ENCODE measurements at regions not wholly inside any gene's neighbourhood (a gene's known extent, or its start where the extent isn't known, plus 50 kb on each side); places are given as distances from the start of the nearest gene placed in this dataset.

DNA sequence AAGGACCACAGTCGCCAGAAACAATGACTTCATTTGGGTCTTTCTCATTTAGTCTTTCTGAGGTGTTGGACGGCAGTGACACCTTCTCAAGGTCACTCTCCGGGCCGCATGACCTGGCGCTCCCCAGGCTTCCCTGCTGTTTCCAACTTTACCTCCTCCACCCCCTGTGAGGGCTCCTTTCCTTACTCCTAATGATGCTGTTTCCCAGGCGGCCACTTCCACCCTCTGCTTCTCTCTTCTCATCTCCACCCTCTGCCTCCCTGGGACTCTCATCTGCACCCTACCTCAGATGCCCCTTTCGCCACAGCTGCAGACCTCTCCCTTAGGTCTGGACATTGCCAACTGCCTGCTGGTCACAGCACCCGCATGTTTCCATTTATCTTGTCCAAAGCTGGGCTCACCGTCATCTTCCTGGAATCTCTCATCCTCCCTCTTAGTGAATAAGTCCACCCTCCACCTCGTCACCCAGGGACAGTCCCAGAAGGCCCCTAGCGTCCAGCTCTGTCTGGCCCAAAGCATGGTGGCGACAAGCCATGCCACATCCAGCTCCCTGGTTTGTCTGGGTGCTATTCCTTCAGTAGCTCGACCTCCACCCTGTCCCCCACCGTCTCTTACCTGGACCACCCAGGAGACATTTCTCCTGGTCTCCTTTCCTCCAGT is 113.8 kb downstream of the BUD13 start:
- DNase-seq = no peak
- Mint-ChIP-seq H3K4me1 (no peaks in the 10 kb centered on the region), H3K9me3 (peaks cover 6 to 29% (median 13%) of the 10 kb centered on the region in 7 donors), H3K27me3 (peaks cover 39 to 63% (median 53%) of the 10 kb centered on the region in 3 donors), H3K27ac (no peak overlapping the region), H3K4me3 (no peak overlapping the region), H3K36me3 (peaks cover 10 to 18% of the 10 kb centered on the region in 2 donors)
- ATAC-seq (ENCODE audit: low read depth in 2 of 2) = no peak

DNA sequence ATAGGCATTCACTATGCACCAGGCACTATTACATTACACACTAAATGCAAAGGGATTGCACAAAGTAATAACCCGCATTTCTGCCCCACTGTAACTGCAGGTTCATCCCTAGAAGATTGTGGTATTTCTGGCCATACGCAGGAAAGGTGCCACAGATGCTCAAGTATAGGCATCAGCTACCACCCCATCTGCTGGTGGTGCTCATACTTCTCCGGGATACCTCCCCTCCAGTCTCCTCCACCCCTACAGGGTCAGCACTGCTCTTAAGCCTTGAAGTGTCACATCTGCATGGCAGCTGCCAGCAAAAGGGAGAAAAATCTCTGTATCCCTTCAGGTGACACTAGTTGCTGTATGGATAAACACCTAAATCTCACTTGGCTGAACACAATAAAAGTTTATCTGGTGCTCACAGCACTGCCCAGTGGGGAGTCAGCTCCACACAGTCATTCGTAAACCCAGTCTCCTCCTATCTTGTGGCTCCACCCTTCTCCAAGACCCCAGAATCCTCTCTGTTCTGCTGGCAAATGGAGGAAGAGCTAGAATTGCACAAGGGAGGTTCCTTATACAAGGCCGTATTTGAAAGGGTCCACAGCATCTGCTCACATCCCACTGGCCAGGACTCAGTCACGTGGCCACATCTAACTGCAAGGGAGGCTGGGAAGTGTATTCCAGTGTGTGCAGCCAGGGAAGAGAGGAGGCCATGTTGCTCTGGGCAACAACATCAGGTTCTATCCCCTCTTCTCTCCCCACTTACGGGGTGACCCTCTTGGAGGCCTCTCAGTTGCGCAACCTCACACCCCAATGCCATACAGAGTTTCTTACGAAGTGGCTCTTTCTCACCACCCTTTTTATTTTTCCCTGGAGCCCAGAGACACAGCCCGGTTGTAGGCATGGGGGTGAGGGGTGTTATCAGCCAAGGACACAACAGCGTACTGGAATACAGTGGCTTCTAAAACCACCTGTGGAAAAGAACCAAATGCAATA is 114.7 kb downstream of the BUD13 start:
- ATAC-seq (ENCODE audit: low read depth in 2 of 2) = no peak
- no peaks in the 10 kb centered on the region for H3K4me1 Mint-ChIP-seq
- H3K9me3 Mint-ChIP-seq = peaks cover 7 to 20% (median 10%) of the 10 kb centered on the region in 7 donors
- peaks cover 5 to 11% of the 10 kb centered on the region in 2 donors for H3K36me3 Mint-ChIP-seq
- H3K27me3 Mint-ChIP-seq = peaks cover 39 to 62% (median 52%) of the 10 kb centered on the region in 3 donors
- no peak overlapping the region for H3K27ac Mint-ChIP-seq
- no peak overlapping the region for H3K4me3 Mint-ChIP-seq
- no peak for DNase-seq

DNA sequence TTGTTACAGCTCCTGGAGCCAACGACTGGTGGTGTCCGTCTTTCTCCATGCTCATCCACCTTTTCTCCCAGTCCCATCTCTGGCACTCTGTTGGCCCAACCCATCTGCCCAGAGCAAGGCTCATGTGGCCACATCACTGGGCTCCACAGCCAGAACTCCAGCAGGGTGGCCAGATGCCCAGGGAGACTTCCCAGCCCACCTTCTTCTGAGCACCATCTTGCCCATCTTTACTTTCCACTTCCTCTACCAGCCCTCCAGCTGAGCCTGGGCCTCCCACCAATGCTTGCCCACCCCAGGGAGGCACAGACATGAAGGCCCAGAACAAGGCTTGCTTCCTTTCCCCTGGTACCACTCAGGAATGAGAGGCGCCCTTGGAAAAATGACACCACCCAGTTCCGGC is 116.8 kb downstream of the BUD13 start:
- Mint-ChIP-seq H3K36me3 (peaks cover 5 to 9% of the 10 kb centered on the region in 2 donors), H3K9me3 (peaks cover 6 to 18% (median 10%) of the 10 kb centered on the region in 7 donors), H3K4me3 (no peak overlapping the region), H3K27me3 (peaks cover 29 to 51% (median 46%) of the 10 kb centered on the region in 3 donors), H3K27ac (no peak overlapping the region), H3K4me1 (no peaks in the 10 kb centered on the region)
- ATAC-seq (ENCODE audit: low read depth in 2 of 2) (no peak), DNase-seq (no peak)

DNA sequence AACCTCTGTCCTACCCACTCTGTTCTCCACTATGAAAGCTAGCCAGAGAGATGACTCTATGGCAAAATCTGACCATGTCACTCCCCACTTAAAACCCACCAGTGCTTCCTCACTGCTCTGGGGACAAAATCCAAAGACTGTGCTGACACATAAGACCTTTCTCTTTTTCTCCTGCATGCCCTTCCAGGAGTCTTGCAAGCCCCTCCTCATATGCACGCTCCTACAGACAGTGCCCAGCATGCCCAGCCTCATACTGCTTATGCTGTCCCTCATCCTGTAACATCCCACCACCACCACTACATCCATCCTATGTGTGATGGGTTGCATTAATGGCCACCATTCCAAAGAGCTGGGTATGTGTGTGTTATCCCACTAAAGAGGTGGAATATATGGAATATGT is 118.3 kb downstream of the BUD13 start:
- H3K27ac Mint-ChIP-seq = peak overlapping the region in 1 of 6 donors; percentile 34
- no peaks in the 10 kb centered on the region for H3K4me1 Mint-ChIP-seq
- H3K4me3 Mint-ChIP-seq = no peak overlapping the region
- DNase-seq (no peak), ATAC-seq (ENCODE audit: low read depth in 2 of 2) (no peak)
- peaks cover 27 to 40% (median 37%) of the 10 kb centered on the region in 3 donors for H3K27me3 Mint-ChIP-seq
- peaks cover 6 to 18% (median 10%) of the 10 kb centered on the region in 7 donors for H3K9me3 Mint-ChIP-seq
- H3K36me3 Mint-ChIP-seq = peaks cover 4 to 5% of the 10 kb centered on the region in 2 donors

DNA sequence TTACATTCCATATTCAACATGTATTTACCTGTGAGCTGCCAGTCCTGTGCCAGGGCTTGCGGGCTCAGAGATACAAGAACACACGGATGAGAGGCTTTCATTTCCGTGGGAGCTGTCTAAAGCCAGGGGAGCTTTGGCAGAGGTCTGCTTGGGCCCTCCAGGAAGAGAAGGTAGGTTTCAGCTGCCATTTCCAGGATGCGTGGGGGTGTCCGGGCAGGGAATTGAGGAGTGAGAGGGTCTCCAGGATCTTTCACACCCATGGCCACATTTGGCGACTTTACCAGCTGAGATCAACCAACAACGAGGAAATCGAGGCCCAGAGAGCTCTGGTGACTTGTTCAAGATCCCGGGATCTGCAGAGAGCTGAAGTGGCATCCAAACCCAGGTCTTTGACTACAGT is 119.6 kb downstream of the BUD13 start:
- Mint-ChIP-seq H3K4me1 (no peaks in the 10 kb centered on the region), H3K9me3 (peaks cover 6 to 18% (median 10%) of the 10 kb centered on the region in 7 donors), H3K36me3 (peaks cover 0 to 5% of the 10 kb centered on the region in 2 donors), H3K4me3 (no peak overlapping the region), H3K27ac (no peak overlapping the region), H3K27me3 (peaks cover 20 to 31% (median 24%) of the 10 kb centered on the region in 3 donors)
- DNase-seq (no peak), ATAC-seq (ENCODE audit: low read depth in 2 of 2) (no peak)

DNA sequence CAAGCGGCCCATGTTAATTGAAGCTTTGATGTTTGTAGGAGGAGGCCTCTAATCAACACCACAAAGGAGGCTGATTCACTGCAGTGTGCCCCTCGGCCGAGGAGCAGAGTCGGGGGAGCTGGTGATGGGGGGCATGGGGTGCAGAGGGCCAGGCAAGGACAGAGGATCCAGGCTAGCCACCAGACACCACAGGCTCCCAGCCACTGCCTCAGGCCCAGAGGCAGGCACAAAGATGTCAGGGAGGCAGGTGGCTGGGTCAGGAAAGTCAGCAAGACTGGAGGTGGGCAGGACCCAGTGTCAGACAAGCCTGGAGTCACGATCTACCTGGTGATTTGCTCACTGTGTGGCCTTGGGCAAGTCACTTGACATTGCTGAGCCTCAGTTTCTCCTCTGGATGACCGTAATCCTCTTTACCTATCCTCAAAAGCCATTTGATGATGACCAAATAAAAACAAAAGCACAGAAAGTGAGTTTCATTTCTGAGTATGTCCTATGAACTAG is 121.0 kb downstream of the BUD13 start:
- no peak for ATAC-seq (ENCODE audit: low read depth in 2 of 2)
- DNase-seq = no peak
- Mint-ChIP-seq H3K4me1 (no peaks in the 10 kb centered on the region), H3K27me3 (peaks cover 21 to 31% (median 25%) of the 10 kb centered on the region in 3 donors), H3K4me3 (no peak overlapping the region), H3K36me3 (peaks cover 0 to 5% of the 10 kb centered on the region in 2 donors), H3K9me3 (peaks cover 6 to 18% (median 10%) of the 10 kb centered on the region in 7 donors), H3K27ac (no peak overlapping the region)

DNA sequence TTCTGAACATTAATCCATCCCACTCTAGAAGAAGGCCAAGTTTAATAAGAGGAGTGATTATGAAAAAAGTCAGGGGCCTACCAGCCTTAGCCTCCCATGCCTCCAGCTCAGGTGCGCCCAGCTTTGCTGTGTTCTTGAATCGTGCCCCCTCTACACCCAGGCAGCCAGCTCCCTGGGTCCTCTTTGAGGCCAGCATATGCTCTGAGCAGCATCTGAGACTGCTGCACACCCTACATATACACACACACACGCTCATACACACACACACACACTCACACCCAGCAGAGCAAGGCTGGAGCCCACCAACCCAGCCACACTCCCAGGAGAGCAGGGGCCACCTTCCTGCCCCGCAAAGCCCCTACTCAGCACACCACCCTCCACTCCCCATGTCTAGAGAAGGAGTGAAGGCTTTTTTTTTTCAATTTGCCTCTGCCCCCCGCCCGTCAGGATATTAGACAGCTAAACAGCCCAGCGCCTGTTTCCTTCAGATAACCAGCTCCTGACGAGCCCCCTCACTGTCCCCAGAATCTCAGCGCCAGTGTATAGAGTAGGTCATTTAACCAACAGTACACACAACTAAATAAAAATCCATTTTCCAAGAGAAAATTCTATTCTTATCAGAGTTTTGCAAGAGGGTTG is 121.6 kb downstream of the BUD13 start:
- ATAC-seq (ENCODE audit: low read depth in 2 of 2) = no peak
- Mint-ChIP-seq H3K4me1 (no peaks in the 10 kb centered on the region), H3K27ac (peak overlapping the region in 1 of 6 donors; percentile 10), H3K4me3 (no peak overlapping the region), H3K27me3 (peaks cover 21 to 28% (median 22%) of the 10 kb centered on the region in 3 donors), H3K36me3 (peaks cover 0 to 5% of the 10 kb centered on the region in 2 donors), H3K9me3 (peaks cover 6 to 17% (median 10%) of the 10 kb centered on the region in 7 donors)
- no peak for DNase-seq

DNA sequence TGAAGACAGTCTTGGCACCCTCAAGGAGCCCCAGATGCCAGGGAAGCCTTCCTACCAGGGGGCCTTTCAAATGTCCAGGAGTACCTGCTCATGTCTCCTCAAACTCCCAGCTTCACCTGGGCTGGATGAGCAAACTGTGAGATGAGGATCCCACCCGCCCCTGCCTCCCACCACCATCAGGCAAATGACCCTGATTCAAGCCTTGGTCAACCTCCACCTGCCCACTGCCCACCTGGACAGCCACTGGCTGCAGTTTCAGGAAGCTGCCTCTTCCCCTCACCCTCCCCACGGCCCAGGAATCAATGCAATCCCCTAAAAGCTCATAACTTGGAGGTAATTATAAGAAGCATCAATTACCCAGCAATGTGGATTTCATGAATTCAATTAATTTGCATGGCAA is 122.7 kb downstream of the BUD13 start:
- Mint-ChIP-seq H3K9me3 (peaks cover 2 to 8% (median 4%) of the 10 kb centered on the region in 7 donors), H3K36me3 (no peaks in the 10 kb centered on the region), H3K27me3 (peaks cover 17 to 23% (median 21%) of the 10 kb centered on the region in 3 donors), H3K4me3 (no peak overlapping the region), H3K27ac (no peak overlapping the region), H3K4me1 (no peaks in the 10 kb centered on the region)
- DNase-seq (no peak), ATAC-seq (ENCODE audit: low read depth in 2 of 2) (no peak)

DNA sequence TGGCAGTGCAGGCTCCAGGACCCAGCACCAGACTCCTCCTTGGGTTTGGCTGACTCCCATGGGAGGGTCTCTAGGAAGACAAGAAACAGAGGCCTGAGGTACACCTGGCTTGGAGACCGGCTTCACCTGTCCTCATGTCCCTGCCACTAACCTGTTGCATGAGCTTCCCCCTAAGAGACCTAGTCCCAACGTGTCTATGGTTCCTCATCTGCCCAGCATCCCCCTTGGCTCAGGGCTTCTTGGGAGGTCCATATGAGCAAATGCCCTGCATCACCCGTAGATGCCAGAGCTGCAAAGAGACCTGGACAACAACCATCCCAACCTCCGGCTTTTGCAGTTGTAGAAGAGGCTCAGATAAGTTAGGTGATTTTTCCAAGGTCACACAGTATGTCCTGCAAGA is 123.5 kb downstream of the BUD13 start:
- ATAC-seq (ENCODE audit: low read depth in 2 of 2) (no peak), DNase-seq (no peak)
- peaks cover 0 to 4% (median 3%) of the 10 kb centered on the region in 7 donors for H3K9me3 Mint-ChIP-seq
- no peaks in the 10 kb centered on the region for H3K36me3 Mint-ChIP-seq
- no peaks in the 10 kb centered on the region for H3K4me1 Mint-ChIP-seq
- peaks cover 14 to 23% (median 20%) of the 10 kb centered on the region in 3 donors for H3K27me3 Mint-ChIP-seq
- no peak overlapping the region for H3K4me3 Mint-ChIP-seq
- no peak overlapping the region for H3K27ac Mint-ChIP-seq

DNA sequence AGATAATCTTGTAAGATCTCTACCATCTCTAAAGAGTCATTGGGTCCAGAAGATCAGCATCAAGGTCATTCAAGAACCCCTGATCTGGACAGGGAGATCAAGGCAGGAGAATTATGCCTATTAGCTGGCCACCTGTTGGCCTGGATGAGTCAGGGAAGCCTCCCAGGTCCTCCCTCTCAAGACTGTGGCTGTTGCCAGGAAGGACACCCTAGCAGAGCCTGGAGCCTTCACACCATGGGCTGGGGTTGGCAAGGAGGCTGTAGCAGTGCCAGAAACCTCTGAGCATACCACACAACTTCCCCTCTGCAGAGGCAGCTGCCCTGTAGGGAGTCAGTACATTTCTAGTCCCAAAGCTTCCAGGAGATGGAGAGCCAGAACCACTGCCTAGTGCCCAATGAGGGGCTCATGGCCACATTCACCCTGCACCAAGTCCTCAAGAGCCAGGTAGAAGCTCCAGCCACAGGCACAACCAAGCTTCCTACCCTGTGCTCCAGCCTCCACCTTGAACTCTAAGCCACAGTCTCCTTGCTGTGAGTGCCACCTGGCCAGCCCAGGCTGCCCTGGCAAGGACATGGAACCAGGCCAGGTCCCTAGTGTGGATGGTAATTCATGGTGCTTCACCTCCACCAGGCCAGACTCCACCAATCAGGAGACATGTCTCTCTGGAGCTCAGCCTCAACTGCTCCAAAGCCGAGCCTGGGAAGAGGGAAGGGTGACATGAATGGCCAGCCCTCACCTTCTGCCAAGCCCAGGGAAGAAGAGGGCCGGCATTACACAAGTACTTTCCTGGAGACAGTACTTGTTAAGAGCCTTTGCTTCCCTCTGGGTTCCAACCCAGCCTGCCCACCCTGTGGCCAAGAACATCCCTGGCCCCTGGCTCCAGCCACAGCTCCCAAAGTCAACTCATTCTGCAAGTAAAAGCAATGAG is 124.3 kb downstream of the BUD13 start:
- no peak overlapping the region for H3K4me3 Mint-ChIP-seq
- H3K27me3 Mint-ChIP-seq = peaks cover 13 to 28% (median 27%) of the 10 kb centered on the region in 3 donors
- no peak overlapping the region for H3K27ac Mint-ChIP-seq
- DNase-seq (no peak), ATAC-seq (ENCODE audit: low read depth in 2 of 2) (no peak)
- H3K9me3 Mint-ChIP-seq = peaks cover 0 to 7% (median 3%) of the 10 kb centered on the region in 7 donors
- H3K36me3 Mint-ChIP-seq = no peaks in the 10 kb centered on the region
- H3K4me1 Mint-ChIP-seq = peaks cover 0 to 4% (median 0%) of the 10 kb centered on the region in 3 donors

DNA sequence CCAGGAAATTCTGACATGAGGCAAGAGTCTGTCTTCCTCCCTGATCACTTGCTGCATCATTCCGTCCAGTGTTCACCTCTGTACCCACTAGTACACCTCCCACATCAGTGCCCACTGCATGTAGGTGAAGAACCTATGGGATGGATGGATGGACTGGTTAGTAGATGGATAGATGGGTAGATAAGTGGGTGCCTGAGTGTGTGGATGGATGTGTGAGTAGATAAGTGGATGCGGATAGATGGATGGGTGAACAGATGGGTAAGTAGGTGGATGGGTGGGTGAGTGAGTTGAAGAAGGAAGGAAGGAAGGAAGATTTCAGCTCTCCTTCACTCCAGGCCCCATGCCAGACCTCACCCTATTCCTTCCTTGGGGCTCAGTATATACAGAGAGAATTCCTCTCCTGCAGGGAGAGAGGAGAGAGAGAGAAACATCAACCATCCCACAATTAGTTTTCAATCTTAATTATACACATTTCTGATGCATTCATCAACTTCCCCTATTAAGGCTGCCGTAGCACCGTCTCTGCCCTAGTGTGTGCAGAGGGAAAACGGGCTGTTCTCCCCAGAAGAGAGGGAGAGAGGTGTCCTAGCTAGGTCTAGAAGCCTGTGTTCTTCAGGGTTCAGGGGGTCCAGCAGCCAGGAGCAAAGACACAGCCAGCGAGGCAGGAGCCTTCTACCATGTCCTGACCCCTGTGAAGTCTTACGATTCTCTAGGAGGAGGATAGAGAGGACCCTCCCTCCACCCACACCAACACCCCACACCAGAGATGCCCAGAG is 125.3 kb downstream of the BUD13 start:
- Mint-ChIP-seq H3K27ac (no peak overlapping the region), H3K36me3 (no peaks in the 10 kb centered on the region), H3K4me1 (peaks cover 0 to 4% (median 0%) of the 10 kb centered on the region in 3 donors), H3K9me3 (peaks cover 0 to 4% (median 2%) of the 10 kb centered on the region in 7 donors), H3K27me3 (peaks cover 13 to 23% (median 20%) of the 10 kb centered on the region in 3 donors), H3K4me3 (no peak overlapping the region)
- DNase-seq (no peak), ATAC-seq (ENCODE audit: low read depth in 2 of 2) (no peak)

DNA sequence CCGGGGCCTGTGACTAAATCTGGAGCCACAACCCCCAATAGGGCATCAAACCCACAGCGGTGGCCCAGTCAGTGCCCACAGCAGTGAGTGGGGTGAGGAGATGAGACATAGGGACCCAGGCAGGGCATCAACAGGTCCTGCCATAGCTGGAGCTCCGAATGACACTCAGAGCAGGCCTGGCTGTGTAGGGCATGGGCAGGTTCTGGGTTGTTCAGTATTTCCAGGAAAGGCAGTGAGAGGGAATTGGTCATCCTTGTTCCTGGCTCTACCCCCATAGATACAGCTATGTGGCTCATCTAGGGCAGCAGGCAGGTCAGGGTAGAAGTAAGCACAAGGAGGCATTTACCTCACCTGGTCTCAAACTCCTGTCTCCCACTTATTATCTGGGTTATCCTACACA is 126.6 kb downstream of the BUD13 start:
- peaks cover 13 to 33% (median 14%) of the 10 kb centered on the region in 3 donors for H3K27me3 Mint-ChIP-seq
- DNase-seq (no peak), ATAC-seq (ENCODE audit: low read depth in 2 of 2) (no peak)
- peaks cover 0 to 4% (median 0%) of the 10 kb centered on the region in 3 donors for H3K4me1 Mint-ChIP-seq
- H3K9me3 Mint-ChIP-seq = peaks cover 0 to 4% (median 2%) of the 10 kb centered on the region in 7 donors
- no peaks in the 10 kb centered on the region for H3K36me3 Mint-ChIP-seq
- no peak overlapping the region for H3K4me3 Mint-ChIP-seq
- H3K27ac Mint-ChIP-seq = no peak overlapping the region
